NCI-H1694 (cell line): ENCODE measurements at regions not wholly inside any gene's neighbourhood (a gene's known extent, or its start where the extent isn't known, plus 50 kb on each side); places are given as distances from the start of the nearest gene placed in this dataset.
A peak's percentile ranks its signal among the peaks of the same experiment; 100 is the strongest.

Experiments
- DNase-seq: peaks from one replicate; lab custom pipeline; 2025; lab: John Stamatoyannopoulos, UW

DNA sequence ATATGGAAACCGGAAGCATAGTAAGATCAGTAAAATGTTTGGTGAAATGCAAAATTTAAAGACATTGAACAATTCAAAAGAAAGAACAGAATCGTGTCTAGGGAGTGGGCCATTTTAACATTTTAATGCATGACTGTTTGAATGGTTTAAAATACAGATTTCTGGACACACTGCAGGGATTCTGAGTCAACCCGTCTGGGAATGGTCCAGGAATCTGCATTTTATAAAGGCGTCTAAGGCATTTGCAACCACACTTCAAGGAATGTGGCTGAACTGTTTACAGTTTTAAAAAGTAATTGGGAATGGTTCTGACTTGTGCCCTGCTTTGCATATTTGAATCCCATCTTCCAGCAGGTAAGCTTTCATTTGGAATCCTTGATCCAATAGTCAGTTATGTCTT is 811.7 kb upstream of the WWC1 start:
- no peak for DNase-seq

GRCh38 chr5:167481345-167481744 is 810.1 kb upstream of the WWC1 start:
- no peak for DNase-seq

- no peak for DNase-seq
Measured at GRCh38 chr5:167482555-167482954, 808.9 kb upstream of the WWC1 start.

- DNase-seq, result no peak
Measured at GRCh38 chr5:167485061-167485774, 806.2 kb upstream of the WWC1 start.

DNA sequence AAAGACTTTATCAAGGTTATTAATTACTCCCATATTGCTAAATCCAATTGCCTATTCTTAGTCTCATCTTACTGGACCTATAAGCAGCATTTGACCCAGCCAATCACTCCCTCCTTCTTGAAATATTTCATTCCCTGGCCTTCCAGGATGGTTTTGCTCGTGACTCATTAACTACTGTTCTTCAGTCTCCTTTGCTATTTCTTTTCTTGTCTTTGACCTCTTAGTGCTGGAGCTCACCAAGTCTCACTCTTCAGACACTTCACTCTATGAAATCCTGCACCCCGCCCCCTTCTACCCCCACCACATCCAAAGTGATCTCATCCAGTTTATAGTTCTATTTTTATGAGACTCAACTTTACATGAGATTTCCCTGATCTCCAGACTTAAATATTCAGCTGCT is 803.1 kb upstream of the WWC1 start:
- no peak for DNase-seq

GRCh38 chr5:167489202-167489601 is 802.2 kb upstream of the WWC1 start:
- DNase-seq, result no peak

DNA sequence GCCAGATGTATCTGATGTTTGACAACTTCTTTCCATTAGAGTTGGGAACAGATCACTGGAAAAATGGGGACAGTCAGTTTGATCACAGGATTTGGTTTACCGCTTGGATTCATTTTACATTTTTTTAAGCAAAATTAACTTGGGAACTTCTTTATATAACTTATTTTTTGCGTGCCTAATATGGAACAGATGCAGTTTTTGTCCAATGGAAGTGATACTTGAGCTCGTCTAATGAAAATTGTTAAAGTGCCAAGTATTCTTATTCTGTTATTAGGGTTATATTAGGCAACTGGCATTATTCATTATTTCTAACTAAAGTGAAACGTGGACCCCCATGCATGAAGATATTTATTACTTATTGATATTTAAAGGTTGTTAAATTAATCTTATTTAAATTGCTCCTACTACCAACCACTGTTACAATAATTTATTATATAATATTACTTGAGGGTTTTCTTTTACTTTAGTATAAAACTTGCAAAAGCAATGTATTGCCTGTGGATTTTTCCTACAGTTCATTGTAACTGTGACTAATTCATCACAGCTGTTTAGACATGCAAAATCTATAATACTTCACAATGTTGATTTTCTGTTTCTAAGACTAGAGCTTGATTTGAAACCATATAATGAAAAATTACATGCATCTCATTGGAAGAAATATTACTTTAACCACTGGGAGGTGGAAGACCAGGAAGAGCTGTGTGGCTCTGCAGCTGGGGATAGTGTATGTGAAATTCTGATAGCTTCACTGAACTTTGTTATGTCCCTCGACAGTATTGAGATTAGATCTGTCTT is 787.3 kb upstream of the WWC1 start:
- no peak for DNase-seq

DNA sequence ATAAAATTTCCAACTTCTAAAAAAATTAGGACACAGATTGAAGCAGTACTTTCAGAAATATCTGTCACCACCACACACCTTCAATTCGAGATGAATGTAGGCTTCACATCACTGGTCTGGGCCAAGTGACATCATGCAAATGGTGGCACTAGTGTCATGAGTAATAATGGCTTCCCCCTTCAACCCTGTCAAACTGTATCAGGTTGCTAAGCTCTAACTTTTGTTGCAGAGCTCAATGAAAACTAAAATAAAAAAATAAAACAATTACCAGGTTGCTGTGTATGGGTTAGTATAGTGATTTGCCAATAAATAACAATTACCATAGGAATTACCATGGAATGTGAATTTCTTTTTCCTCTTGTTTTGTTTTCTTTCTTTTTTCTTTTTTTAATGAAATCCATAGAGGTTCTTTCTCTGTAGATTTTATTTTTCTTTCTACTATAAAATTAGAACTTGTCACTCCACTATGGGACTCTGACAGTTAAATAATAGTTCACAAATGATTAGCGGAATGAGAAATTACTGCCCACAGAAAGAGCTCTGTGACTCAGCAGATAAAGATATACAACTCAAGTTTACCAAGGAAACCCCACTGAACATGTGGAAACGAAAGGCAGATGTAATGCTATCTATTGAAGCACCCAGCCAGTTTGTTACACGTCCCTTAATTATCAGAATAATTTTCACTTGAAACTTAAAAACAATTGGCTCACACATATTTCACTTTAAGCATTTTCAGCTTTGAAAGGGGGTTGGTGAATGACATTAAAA is 783.8 kb upstream of the WWC1 start:
- DNase-seq, result no peak

DNA sequence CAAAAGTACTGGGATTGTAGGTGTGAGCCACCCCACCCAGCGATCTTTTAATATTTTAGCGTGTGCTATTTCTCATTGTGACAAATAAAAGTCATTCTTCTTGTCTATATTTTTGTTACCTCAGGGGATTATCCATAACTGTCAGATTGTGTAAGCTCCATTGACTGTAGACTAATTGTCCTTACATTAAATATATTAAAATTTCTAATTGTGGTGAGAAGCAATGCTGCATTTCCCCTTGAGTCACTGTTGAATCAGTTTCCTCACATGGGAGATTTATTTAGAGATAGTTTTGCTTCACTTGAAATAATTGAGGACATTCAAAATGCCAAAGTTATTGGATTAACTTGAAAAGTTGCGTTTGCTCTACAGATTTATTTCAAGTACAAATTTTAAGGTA is 782.4 kb upstream of the WWC1 start:
- no peak for DNase-seq

DNA sequence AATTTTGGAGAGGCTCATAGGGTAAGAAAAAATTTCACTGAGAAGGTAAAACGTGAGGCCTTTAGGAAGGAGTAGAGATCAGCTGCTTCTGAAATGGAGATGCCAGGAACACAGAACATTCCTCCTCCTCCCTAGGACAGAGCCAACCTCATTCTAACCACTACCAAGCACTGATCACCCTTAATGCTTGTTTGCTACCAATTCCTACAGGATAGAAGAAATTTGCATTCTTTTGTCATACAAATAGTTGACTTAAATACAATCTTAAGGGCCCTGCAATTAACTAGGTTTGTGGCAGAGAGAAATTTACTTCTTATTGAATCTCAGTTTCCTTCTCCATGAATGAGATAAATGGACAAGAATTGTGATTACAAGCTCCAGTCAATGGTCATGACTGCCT is 780.2 kb upstream of the WWC1 start:
- no peak for DNase-seq

- DNase-seq, result no peak
Measured at GRCh38 chr5:167512111-167512510, 779.3 kb upstream of the WWC1 start.

DNA sequence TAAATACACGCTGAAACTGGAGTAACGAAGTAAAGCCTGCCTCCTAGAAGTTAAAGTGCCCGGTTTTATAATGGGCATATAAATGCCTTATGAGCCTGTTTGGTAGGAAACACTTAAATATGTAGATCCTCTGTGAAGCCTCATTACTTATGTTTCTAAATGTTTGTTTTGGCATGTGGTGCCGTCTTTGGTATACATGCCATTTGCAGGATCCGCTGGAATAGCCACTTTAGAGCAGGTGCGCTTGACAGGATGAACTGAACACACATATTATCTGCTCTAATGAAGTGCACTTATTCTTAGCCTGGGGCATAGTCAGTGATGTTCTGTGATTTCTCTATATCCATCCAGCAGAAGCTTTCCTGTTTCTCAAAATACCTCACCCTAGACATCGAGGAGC is 778.1 kb upstream of the WWC1 start:
- DNase-seq, result no peak

GRCh38 chr5:167514461-167514860 is 777.0 kb upstream of the WWC1 start:
- DNase-seq, result no peak

DNA sequence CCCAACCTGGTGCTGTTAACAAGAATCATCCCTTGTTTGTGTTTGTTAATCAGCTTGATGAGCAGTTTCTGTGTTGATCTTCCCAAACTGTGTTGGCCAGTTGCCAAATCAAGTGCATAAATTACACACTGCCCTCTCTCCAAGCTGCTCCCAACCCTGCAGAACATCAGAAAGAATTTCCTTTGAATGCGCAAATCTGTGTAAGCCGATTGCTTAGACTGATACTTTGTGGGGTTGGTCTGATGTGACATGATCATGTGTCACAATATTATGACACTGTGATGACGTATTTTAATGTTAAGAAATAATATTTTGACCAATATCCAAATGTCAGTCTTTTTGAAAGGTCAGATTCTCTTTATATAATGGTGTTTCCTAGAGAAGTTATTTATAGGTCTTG is 766.4 kb upstream of the WWC1 start:
- DNase-seq, result no peak

- DNase-seq, result no peak
Measured at GRCh38 chr5:167528651-167529050, 762.8 kb upstream of the WWC1 start.

GRCh38 chr5:167530548-167530947 is 760.9 kb upstream of the WWC1 start:
- no peak for DNase-seq

- no peak for DNase-seq
Measured at GRCh38 chr5:167533814-167534795, 757.3 kb upstream of the WWC1 start.

- no peak for DNase-seq
Measured at GRCh38 chr5:167539747-167540146, 751.7 kb upstream of the WWC1 start.

DNA sequence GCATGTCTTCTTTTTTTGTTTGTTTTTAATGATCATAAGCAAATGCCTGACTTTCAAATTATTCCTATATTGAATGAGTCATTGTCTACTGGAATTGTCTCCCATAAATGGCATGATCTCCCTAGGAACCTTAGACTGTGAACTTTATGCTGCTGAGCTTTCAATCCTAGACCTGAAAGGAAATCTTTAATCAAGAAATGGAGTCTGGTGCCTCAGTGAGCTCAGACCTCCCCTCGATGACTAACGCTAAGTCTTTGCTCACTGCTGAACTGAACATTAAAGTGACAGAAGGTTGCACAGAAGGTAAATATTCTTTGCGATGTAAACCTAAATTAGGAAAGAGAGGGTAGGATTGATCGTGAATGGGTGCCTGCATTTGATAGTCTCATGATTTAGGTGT is 745.2 kb upstream of the WWC1 start:
- peak; percentile 21 for DNase-seq

DNA sequence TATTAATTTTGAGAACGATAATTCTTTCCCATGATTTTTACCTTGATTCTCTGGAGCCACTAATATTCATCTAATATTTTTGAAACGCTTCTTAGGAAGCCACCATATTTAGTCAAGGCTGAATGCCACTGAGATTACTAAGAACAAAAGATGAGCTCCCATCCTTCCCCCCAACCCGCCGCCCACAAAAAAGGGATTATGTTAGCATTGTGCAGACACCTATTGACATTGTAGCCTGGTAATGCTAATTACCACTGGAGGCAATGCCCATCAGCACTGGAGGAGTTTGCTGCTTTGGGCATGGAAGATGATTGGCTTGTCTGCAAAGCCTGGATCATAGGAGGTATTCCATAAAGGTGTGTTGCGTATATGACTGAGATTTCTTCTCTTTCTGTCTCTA is 739.1 kb upstream of the WWC1 start:
- no peak for DNase-seq

- DNase-seq, result no peak
Measured at GRCh38 chr5:167553511-167553910, 737.9 kb upstream of the WWC1 start.
